ENCODE measurements at regions not wholly inside any gene's neighbourhood (a gene's known extent, or its start where the extent isn't known, plus 50 kb on each side); places are given as distances from the start of the nearest gene placed in this dataset.
"Not testable (repeated sequence)": the region's sequence is repeated elsewhere in the genome, so short reads cannot be mapped to it uniquely, and the experiment has no call there.

DNA sequence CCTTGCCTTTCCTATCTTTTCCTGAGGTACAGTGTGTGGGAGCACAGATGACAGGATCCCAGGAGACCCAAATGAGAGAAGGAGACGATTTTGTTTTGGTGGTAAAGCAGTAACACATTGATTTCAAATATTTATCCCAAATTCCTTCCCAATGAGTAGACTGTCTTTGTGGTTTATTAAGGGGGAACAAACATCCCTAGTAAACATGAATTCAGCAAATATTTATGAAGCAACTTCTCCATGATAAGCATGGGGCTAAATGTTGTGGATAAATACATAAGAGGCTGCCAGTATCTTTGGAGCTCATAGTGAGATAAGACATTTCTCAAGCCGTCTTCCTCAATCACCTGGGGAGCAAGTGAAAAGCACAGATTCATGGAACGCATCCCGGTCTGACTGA lies 460.8 kb upstream of the CFAP20DC start:
- POLR2A ChIA-PET, result no interaction called here
- no peak overlapping the region for H3K4me3 Mint-ChIP-seq
- H3K4me1 Mint-ChIP-seq, result peaks cover 4% of the 10 kb centered on the region
- no peak for DNase-seq
- ATAC-seq (ENCODE audit: low read depth), result no peak
- no peaks in the 10 kb centered on the region for H3K36me3 Mint-ChIP-seq
- H3K27me3 Mint-ChIP-seq, result peaks cover 5% of the 10 kb centered on the region
- H3K27ac Mint-ChIP-seq, result no peak overlapping the region
- H3K9me3 Mint-ChIP-seq, result peaks cover 6% of the 10 kb centered on the region

- peaks cover 3% of the 10 kb centered on the region for H3K4me1 Mint-ChIP-seq
- H3K36me3 Mint-ChIP-seq, result no peaks in the 10 kb centered on the region
- no peak overlapping the region for H3K27ac Mint-ChIP-seq
- ATAC-seq (ENCODE audit: low read depth), result no peak
- H3K4me3 Mint-ChIP-seq, result no peak overlapping the region
- peaks cover 9% of the 10 kb centered on the region for H3K9me3 Mint-ChIP-seq
- H3K27me3 Mint-ChIP-seq, result peaks cover 3% of the 10 kb centered on the region
- DNase-seq, result no peak
- POLR2A ChIA-PET, result no interaction called here
These were observed 458.4 kb upstream of the CFAP20DC start for GRCh38 chr3:59508273-59508672.

GRCh38 chr3:59506191-59506590 lies 456.4 kb upstream of the CFAP20DC start:
- no peak for ATAC-seq (ENCODE audit: low read depth)

DNA sequence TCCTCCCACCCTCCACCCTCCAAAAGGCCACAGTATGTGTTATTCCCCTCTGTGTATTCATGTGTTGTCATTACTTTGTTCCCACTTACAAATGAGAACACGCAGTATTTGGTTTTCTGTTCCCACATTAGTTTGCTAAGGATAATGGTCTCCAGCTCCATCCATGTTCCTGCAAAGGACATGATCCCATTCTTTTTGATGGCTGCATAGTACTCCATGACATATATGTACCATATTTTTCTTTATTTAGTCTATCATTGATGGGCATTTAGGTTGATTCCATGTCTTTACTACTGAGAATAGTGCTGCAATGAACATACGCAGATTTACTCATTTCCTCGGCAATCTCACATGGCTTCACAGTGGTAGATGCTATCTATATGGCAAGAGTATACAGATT lies 453.6 kb upstream of the CFAP20DC start:
- no peaks in the 10 kb centered on the region for H3K27me3 Mint-ChIP-seq
- H3K27ac Mint-ChIP-seq, result no peak overlapping the region
- POLR2A ChIA-PET, result no interaction called here

More at GRCh38 chr3:59506191-59506590, 456.4 kb upstream of the CFAP20DC start:
- Mint-ChIP-seq H3K4me1 (no peaks in the 10 kb centered on the region), H3K36me3 (no peaks in the 10 kb centered on the region), H3K27me3 (peaks cover 3% of the 10 kb centered on the region), H3K4me3 (no peak overlapping the region), H3K9me3 (peaks cover 7% of the 10 kb centered on the region), H3K27ac (no peak overlapping the region)
- DNase-seq, result no peak
- POLR2A ChIA-PET, result no interaction called here

DNA sequence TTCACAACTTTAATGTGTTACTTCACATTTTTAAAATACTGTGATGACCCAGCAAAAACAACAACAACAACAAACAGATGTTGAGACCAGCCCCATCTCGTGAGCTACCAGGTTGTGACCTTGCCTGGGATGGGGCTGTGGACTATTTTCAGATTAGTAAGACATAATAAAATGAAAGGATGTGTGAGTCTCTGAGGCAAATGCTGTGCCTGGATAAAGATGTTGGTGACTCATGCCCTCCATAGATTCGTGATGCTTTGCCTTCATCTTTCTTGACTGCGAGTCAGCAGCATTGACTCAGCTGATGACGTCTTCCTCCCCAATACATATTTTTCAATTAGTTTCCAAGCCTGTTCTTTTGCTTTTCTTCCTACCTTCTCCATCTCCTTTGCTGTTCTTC lies 453.0 kb upstream of the CFAP20DC start:
- no peak overlapping the region for H3K27ac Mint-ChIP-seq
- no peaks in the 10 kb centered on the region for H3K27me3 Mint-ChIP-seq
- no peaks in the 10 kb centered on the region for H3K4me1 Mint-ChIP-seq
- ATAC-seq (ENCODE audit: low read depth), result no peak
- POLR2A ChIA-PET, result no interaction called here
- H3K36me3 Mint-ChIP-seq, result no peaks in the 10 kb centered on the region
- peaks cover 4% of the 10 kb centered on the region for H3K9me3 Mint-ChIP-seq
- DNase-seq, result no peak
- no peak overlapping the region for H3K4me3 Mint-ChIP-seq

More for the DNA sequence above, 453.6 kb upstream of the CFAP20DC start:
- Mint-ChIP-seq H3K9me3 (peaks cover 4% of the 10 kb centered on the region), H3K4me1 (no peaks in the 10 kb centered on the region), H3K36me3 (no peaks in the 10 kb centered on the region), H3K4me3 (no peak overlapping the region)
- ATAC-seq (ENCODE audit: low read depth) (no peak), DNase-seq (no peak)

GRCh38 chr3:59499954-59500353 lies 450.1 kb upstream of the CFAP20DC start:
- H3K36me3 Mint-ChIP-seq, result no peaks in the 10 kb centered on the region
- DNase-seq (no peak), ATAC-seq (ENCODE audit: low read depth) (no peak)
- no peak overlapping the region for H3K4me3 Mint-ChIP-seq
- no peaks in the 10 kb centered on the region for H3K27me3 Mint-ChIP-seq
- POLR2A ChIA-PET, result no interaction called here
- no peak overlapping the region for H3K27ac Mint-ChIP-seq
- H3K9me3 Mint-ChIP-seq, result peaks cover 4% of the 10 kb centered on the region
- H3K4me1 Mint-ChIP-seq, result peaks cover 1% of the 10 kb centered on the region

GRCh38 chr3:59499000-59499399 lies 449.2 kb upstream of the CFAP20DC start:
- Mint-ChIP-seq H3K9me3 (peaks cover 4% of the 10 kb centered on the region), H3K27ac (no peak overlapping the region), H3K27me3 (no peaks in the 10 kb centered on the region), H3K4me1 (peaks cover 1% of the 10 kb centered on the region), H3K36me3 (peaks cover 2% of the 10 kb centered on the region), H3K4me3 (no peak overlapping the region)
- ATAC-seq (ENCODE audit: low read depth) (no peak), DNase-seq (no peak)
- POLR2A ChIA-PET, result no interaction called here

DNA sequence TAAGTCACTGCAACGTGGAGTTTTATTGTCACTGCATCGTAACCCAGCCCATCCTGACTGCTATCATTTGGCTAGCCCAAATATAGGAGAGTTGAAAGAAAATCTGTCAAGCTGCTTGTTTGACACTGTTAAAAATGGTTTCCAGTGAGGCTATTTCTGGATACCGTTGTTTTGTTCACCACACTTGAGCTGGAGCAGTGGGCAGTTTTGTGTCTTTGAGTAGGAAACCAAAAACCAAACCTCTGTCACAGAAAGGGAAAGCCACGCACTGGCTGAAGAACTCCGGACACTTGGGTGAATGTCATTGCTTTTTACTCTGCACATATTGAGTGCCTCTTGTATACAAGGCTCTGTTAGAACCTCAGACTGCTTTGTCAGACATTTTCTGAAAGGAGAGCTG lies 446.4 kb upstream of the CFAP20DC start:
- no peak overlapping the region for H3K4me3 Mint-ChIP-seq
- H3K27me3 Mint-ChIP-seq, result no peaks in the 10 kb centered on the region
- POLR2A ChIA-PET, result interaction anchor here (0.5 kb wide), 1 partner anchor 107 kb away, joined by 3 read pairs; no protein-coding TSS in a partner anchor
- DNase-seq, result no peak
- peaks cover 2% of the 10 kb centered on the region for H3K36me3 Mint-ChIP-seq
- H3K9me3 Mint-ChIP-seq, result no peaks in the 10 kb centered on the region
- ATAC-seq (ENCODE audit: low read depth), result no peak
- no peak overlapping the region for H3K27ac Mint-ChIP-seq
- H3K4me1 Mint-ChIP-seq, result peaks cover 1% of the 10 kb centered on the region

DNA sequence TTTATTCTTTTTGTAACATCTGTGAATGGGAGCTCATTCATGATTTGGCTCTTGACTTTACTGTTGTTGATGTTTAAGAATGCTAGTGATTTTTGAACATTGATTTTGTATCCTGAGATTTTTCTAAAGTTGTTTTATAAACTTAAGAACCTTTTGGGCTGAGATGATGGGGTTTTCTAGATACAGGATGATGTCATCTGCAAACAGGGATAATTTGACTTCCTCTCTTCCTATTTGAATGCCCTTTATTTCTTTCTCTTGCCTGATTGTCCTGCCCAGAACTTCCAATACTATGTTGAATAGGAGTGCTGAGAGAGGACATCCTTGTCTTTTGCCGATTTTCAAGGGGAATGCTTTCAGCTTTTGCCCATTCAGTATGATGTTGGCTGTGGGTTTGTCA lies 445.1 kb upstream of the CFAP20DC start:
- POLR2A ChIA-PET; H3K4me1 Mint-ChIP-seq; ATAC-seq (ENCODE audit: low read depth); H3K36me3 Mint-ChIP-seq; H3K27ac Mint-ChIP-seq; H3K9me3 Mint-ChIP-seq; H3K4me3 Mint-ChIP-seq; H3K27me3 Mint-ChIP-seq; DNase-seq: not testable (repeated sequence)

DNA sequence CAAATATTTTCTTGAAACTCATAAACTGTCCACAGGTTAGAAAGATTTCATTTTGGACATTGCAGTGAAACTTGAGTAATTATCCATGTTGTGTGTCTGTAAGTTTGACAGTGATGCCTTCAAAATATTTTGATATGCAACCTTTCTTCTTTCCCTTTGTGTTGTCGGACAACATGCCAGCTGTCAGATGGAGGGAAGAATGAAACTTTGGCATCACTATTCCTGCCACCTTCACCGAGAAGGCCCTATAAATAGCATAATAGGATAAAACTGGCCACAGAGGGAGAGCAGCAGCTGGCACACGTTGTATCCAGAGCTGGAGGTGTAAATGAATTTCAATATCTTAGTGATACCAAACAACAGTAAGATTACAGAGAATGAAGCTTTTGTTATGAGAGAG lies 436.7 kb upstream of the CFAP20DC start:
- Mint-ChIP-seq H3K36me3 (peaks cover 1% of the 10 kb centered on the region), H3K4me3 (no peak overlapping the region)
- ATAC-seq (ENCODE audit: low read depth), result no peak

GRCh38 chr3:59483191-59483590 lies 433.4 kb upstream of the CFAP20DC start:
- DNase-seq (no peak), ATAC-seq (ENCODE audit: low read depth) (no peak)
- Mint-ChIP-seq H3K36me3 (peaks cover 1% of the 10 kb centered on the region), H3K4me3 (no peak overlapping the region), H3K9me3 (peaks cover 6% of the 10 kb centered on the region), H3K4me1 (peaks cover 11% of the 10 kb centered on the region), H3K27ac (no peak overlapping the region), H3K27me3 (no peaks in the 10 kb centered on the region)
- POLR2A ChIA-PET, result no interaction called here

More for the DNA sequence above, 436.7 kb upstream of the CFAP20DC start:
- Mint-ChIP-seq H3K27me3 (no peaks in the 10 kb centered on the region), H3K4me1 (peaks cover 6% of the 10 kb centered on the region), H3K27ac (no peak overlapping the region), H3K9me3 (peaks cover 8% of the 10 kb centered on the region)
- POLR2A ChIA-PET, result no interaction called here
- DNase-seq, result no peak

DNA sequence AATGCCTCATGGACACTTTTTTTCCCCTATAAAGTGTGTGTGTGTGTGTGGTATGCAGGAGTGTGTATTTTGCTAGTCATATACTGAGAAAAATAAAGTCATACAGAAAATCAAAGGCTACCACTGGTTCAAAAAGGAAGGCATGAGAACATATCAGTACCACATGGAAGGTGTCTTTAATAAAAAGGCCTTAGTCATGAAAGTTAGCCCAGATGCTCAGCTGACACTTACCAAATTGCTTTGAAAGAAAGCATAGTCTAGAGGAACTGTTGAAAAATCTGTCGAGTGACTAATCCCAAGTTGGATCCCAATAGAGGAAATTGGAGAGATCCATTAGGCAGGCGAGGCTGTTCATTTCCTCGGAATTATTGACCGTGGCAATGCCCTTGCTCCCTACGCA lies 432.9 kb upstream of the CFAP20DC start:
- DNase-seq, result no peak
- Mint-ChIP-seq H3K4me3 (no peak overlapping the region), H3K27ac (no peak overlapping the region), H3K4me1 (peaks cover 8% of the 10 kb centered on the region), H3K27me3 (no peaks in the 10 kb centered on the region), H3K9me3 (peaks cover 3% of the 10 kb centered on the region), H3K36me3 (peaks cover 1% of the 10 kb centered on the region)
- no peak for ATAC-seq (ENCODE audit: low read depth)
- POLR2A ChIA-PET, result no interaction called here

DNA sequence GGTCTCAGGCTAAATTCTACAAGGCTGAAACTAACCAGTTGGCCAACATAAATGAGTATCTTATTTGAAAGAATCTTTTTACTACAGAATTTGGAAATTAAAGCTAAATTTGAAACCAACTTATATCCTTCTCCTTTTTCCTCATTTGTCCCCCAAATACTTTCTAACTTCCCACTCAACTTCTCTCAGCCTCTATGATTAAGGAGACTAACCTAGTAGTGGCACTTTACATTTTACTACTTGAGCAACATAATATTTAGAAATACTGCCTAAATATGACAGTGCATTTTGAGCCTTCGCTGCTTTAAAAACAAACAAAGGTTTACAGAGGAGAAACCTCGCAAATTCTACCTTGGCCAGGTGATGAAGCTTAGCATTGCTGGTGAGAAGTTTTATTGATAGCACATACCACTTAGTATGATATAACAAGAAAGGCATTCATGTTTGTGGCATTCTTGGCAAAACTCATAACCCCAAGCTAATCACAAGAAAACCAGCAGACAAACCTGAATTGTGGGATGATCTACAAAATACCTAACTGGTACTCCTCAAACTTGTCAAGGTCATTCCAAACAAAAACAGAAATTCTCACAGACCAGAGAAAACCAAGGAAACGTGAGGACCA lies 432.1 kb upstream of the CFAP20DC start:
- Mint-ChIP-seq H3K4me1 (peaks cover 8% of the 10 kb centered on the region), H3K9me3 (peaks cover 3% of the 10 kb centered on the region), H3K4me3 (no peak overlapping the region), H3K27me3 (no peaks in the 10 kb centered on the region), H3K27ac (no peak overlapping the region), H3K36me3 (peaks cover 1% of the 10 kb centered on the region)
- no peak for ATAC-seq (ENCODE audit: low read depth)
- DNase-seq, result no peak
- POLR2A ChIA-PET, result no interaction called here

- Mint-ChIP-seq H3K36me3 (no peaks in the 10 kb centered on the region), H3K27me3 (no peaks in the 10 kb centered on the region), H3K27ac (peak overlapping the region; percentile 64), H3K9me3 (peaks cover 3% of the 10 kb centered on the region), H3K4me1 (peaks cover 8% of the 10 kb centered on the region), H3K4me3 (peak overlapping the region; percentile 69)
- no peak for DNase-seq
- ATAC-seq (ENCODE audit: low read depth), result peak; percentile 91
- POLR2A ChIA-PET, result no interaction called here
These were observed 430.7 kb upstream of the CFAP20DC start for GRCh38 chr3:59480486-59480995.
